ENCODE measurements at regions not wholly inside any gene's neighbourhood (a gene's known extent, or its start where the extent isn't known, plus 50 kb on each side); places are given as distances from the start of the nearest gene placed in this dataset.

- DNase-seq = no peak
- ChIA-PET CTCF (no interaction called here), POLR2A (no interaction called here)
- no peak for TF ChIP-seq CTCF (IDR thresholded peaks at IDR 0.05; ENCODE audit: insufficient read depth in 1 of 2, low read depth in 1 of 2, low read length in 1 of 2, severe bottlenecking in 1 of 2, unreplicated experiment in 1 of 2)
- Histone ChIP-seq H3K4me1 (peaks cover 6% of the 10 kb centered on the region; the same call in 1 of the 2 replicates), H3K4me3 (ENCODE audit: low read depth, low read length) (no peak overlapping the region), H3K9me3 (no peaks in the 10 kb centered on the region), H3K36me3 (ENCODE audit: control insufficient read depth, insufficient read depth, low read length) (no peaks in the 10 kb centered on the region), H3K27me3 (replicated peaks; ENCODE audit: control insufficient read depth, insufficient read depth, low read length) (no peaks in the 10 kb centered on the region)
- H3K27me3 Mint-ChIP-seq (ENCODE audit: insufficient read depth, unreplicated experiment) = no peaks in the 10 kb centered on the region
- H3K4me3 Mint-ChIP-seq (ENCODE audit: unreplicated experiment) = no peak overlapping the region
- intact Hi-C loops (cut with micrococcal nuclease; ENCODE audit: unreplicated experiment) = no loop called here
- H3K27ac Mint-ChIP-seq (ENCODE audit: unreplicated experiment) = no peak overlapping the region
- peaks cover 10% of the 10 kb centered on the region for H3K9me3 Mint-ChIP-seq (ENCODE audit: unreplicated experiment)
- H3K36me3 Mint-ChIP-seq (ENCODE audit: insufficient read depth, unreplicated experiment) = no peaks in the 10 kb centered on the region
- BruUV-seq (replicated peaks) = no TSS peak
- H3K4me1 Mint-ChIP-seq (ENCODE audit: low read depth, unreplicated experiment) = no peaks in the 10 kb centered on the region
These were observed 857.5 kb downstream of the XPNPEP1 start for GRCh38 chr10:109065821-109066220.

DNA sequence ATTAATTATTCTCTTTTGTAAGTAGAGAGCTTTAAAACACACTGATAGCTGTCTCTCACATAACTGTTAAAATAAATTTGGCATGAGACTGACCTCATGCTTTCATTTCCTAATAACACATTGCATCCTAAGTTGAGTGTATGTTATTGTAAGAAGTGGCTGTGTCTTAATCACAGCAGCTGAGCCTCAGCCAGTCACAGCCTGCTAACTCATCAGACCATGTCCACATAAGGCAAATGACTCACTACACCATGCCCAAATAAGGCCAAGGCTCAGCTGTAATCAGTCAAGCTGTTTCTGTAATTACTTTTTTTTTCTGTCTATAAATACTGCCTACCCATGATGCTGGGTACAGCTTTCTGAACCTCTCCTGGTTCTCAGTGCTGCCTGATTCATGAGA lies 860.9 kb downstream of the XPNPEP1 start:
- DNase-seq = no peak
- peaks cover 6% of the 10 kb centered on the region; the same call in 1 of the 2 replicates for H3K4me1 ChIP-seq
- no peaks in the 10 kb centered on the region for H3K36me3 ChIP-seq (ENCODE audit: control insufficient read depth, insufficient read depth, low read length)
- Mint-ChIP-seq H3K4me1 (ENCODE audit: low read depth, unreplicated experiment) (no peaks in the 10 kb centered on the region), H3K4me3 (ENCODE audit: unreplicated experiment) (no peak overlapping the region), H3K27me3 (ENCODE audit: insufficient read depth, unreplicated experiment) (no peaks in the 10 kb centered on the region), H3K36me3 (ENCODE audit: insufficient read depth, unreplicated experiment) (no peaks in the 10 kb centered on the region), H3K9me3 (ENCODE audit: unreplicated experiment) (peaks cover 10% of the 10 kb centered on the region), H3K27ac (ENCODE audit: unreplicated experiment) (no peak overlapping the region)
- intact Hi-C loops (cut with micrococcal nuclease; ENCODE audit: unreplicated experiment) = no loop called here
- no peak for TF ChIP-seq CTCF (IDR thresholded peaks at IDR 0.05; ENCODE audit: insufficient read depth in 1 of 2, low read depth in 1 of 2, low read length in 1 of 2, severe bottlenecking in 1 of 2, unreplicated experiment in 1 of 2)
- BruUV-seq (replicated peaks) = no TSS peak
- H3K27me3 ChIP-seq (replicated peaks; ENCODE audit: control insufficient read depth, insufficient read depth, low read length) = no peaks in the 10 kb centered on the region
- ChIA-PET CTCF (no interaction called here), POLR2A (no interaction called here)
- no peaks in the 10 kb centered on the region for H3K9me3 ChIP-seq
- H3K4me3 ChIP-seq (ENCODE audit: low read depth, low read length) = no peak overlapping the region

DNA sequence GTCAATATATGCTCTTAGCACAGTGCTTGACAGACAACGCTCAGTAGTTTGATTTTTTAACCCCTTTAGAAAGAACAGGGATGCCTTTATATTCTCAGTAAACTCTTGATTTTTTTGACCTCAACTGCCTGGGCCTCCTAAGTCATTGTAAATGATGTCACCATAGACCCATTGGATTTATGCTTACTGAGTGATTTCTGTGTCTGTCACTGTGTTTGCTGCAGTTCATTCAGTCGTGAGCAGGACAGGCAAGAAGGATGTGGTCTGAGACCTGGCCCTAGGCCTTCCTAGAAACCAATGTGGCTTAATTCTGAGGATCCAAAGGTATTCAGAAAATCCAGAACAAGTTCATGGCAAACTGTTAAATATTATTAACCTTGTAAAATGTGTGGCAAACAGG lies 868.1 kb downstream of the XPNPEP1 start:
- H3K27me3 Mint-ChIP-seq (ENCODE audit: insufficient read depth, unreplicated experiment) = no peaks in the 10 kb centered on the region
- H3K4me3 Mint-ChIP-seq (ENCODE audit: unreplicated experiment) = no peak overlapping the region
- ChIA-PET POLR2A (no interaction called here), CTCF (no interaction called here)
- Histone ChIP-seq H3K9me3 (no peaks in the 10 kb centered on the region), H3K36me3 (ENCODE audit: control insufficient read depth, insufficient read depth, low read length) (no peaks in the 10 kb centered on the region), H3K4me3 (ENCODE audit: low read depth, low read length) (no peak overlapping the region), H3K27me3 (replicated peaks; ENCODE audit: control insufficient read depth, insufficient read depth, low read length) (no peaks in the 10 kb centered on the region), H3K4me1 (no peaks in the 10 kb centered on the region)
- BruUV-seq (replicated peaks) = no TSS peak
- no peaks in the 10 kb centered on the region for H3K36me3 Mint-ChIP-seq (ENCODE audit: insufficient read depth, unreplicated experiment)
- DNase-seq = no peak
- H3K9me3 Mint-ChIP-seq (ENCODE audit: unreplicated experiment) = no peaks in the 10 kb centered on the region
- intact Hi-C loops (cut with micrococcal nuclease; ENCODE audit: unreplicated experiment) = no loop called here
- no peaks in the 10 kb centered on the region for H3K4me1 Mint-ChIP-seq (ENCODE audit: low read depth, unreplicated experiment)
- no peak overlapping the region for H3K27ac Mint-ChIP-seq (ENCODE audit: unreplicated experiment)
- TF ChIP-seq CTCF (IDR thresholded peaks at IDR 0.05; ENCODE audit: insufficient read depth in 1 of 2, low read depth in 1 of 2, low read length in 1 of 2, severe bottlenecking in 1 of 2, unreplicated experiment in 1 of 2) = no peak
